Panc1 (cell line): ENCODE measurements at regions not wholly inside any gene's neighbourhood (a gene's known extent, or its start where the extent isn't known, plus 50 kb on each side); places are given as distances from the start of the nearest gene placed in this dataset.

ENCODE experiments used
- ATAC-seq: fragments of 200-7000 bp; cut with Tn5 transposase; 2 replicates; pipeline ENCODE4 v1.9.1; 2020; ENCODE audit warnings: mild to moderate bottlenecking, moderate library complexity
- BruUV-seq: library from RNA; stranded (reverse); fragments of 400-500 nt; replicated peaks from 2 replicates; lab custom pipeline; 2021; lab: Mats Ljungman, UMichigan
- CTCF ChIA-PET: fragments of 300-600 bp; sonication (Branson Sonifier 250); formaldehyde crosslinking; loops from one replicate; lab custom pipeline; 2022; ENCODE audit warnings: antibody characterized with exemption; lab: Charles Lee
- POLR2A ChIA-PET: fragments of 300-600 bp; sonication (Branson Sonifier 250); formaldehyde crosslinking; loops from one replicate; lab custom pipeline; 2022; ENCODE audit warnings: antibody characterized with exemption; lab: Charles Lee
- DNase-seq: peaks from one replicate; pipeline ENCODE4 v3.0.0-alpha.2; 2010; ENCODE audit warnings: low read depth, low spot score
- H3K27ac ChIP-seq: 2 replicates; pipeline ENCODE4 v1.5.1; 2011; ENCODE audit warnings: mild to moderate bottlenecking, low read length, inconsistent platforms
- H3K27me3 ChIP-seq: fragments of 200-500 bp; sonication (Bioruptor generic); 2 replicates; pipeline ENCODE4 v1.6.0; 2014; ENCODE audit warnings: low read length, inconsistent platforms; ENCODE audit not compliant: control insufficient read depth, insufficient read depth
- H3K36me3 ChIP-seq: fragments of 200-500 bp; sonication (Bioruptor generic); 2 replicates; pipeline ENCODE4 v1.5.1; 2014; ENCODE audit warnings: inconsistent platforms, mild to moderate bottlenecking, low read length, moderate library complexity; ENCODE audit not compliant: control insufficient read depth, insufficient read depth
- H3K4me1 ChIP-seq: 2 replicates; pipeline ENCODE4 v1.5.1; 2011; ENCODE audit warnings: inconsistent platforms, mild to moderate bottlenecking, low read length, moderate library complexity; ENCODE audit not compliant: control insufficient read depth, insufficient read depth
- H3K4me3 ChIP-seq, 2 experiments: 2 replicates each; pipeline ENCODE4 v1.5.1; 2011 to 2012; ENCODE audit warnings: low read depth in 2 of 2, low read length in 2 of 2, mild to moderate bottlenecking in 2 of 2, inconsistent platforms in 1 of 2, moderate library complexity in 1 of 2
- H3K9me3 ChIP-seq: fragments of 200-500 bp; sonication (Bioruptor generic); 2 replicates; pipeline ENCODE4 v1.5.1; 2014; ENCODE audit warnings: low read depth, mild to moderate bottlenecking, inconsistent platforms, low read length, moderate library complexity; ENCODE audit not compliant: control insufficient read depth, insufficient read depth
- CTCF ChIP-seq: fragments of 450-650 bp; IDR thresholded peaks from 2 replicates; pipeline ENCODE4 v1.5.1; 2017; ENCODE audit warnings: mild to moderate bottlenecking
- POLR2AphosphoS5 ChIP-seq: IDR thresholded peaks from 2 replicates; pipeline ENCODE4 v1.6.1; 2012; ENCODE audit warnings: mild to moderate bottlenecking, low read depth, low read length, moderate library complexity
- REST ChIP-seq, 2 experiments: IDR thresholded peaks; 2 replicates each; pipeline ENCODE4 v1.6.1; 2011 to 2012; ENCODE audit warnings: low read depth in 2 of 2, control low read depth in 1 of 2, low read length in 1 of 2, mild to moderate bottlenecking in 1 of 2, moderate library complexity in 1 of 2; ENCODE audit not compliant: insufficient read depth in 1 of 2
- SIN3A ChIP-seq: IDR thresholded peaks from 2 replicates; pipeline ENCODE4 v1.6.1; 2012; ENCODE audit warnings: low read depth, mild to moderate bottlenecking, low read length, moderate library complexity, borderline replicate concordance; ENCODE audit not compliant: insufficient read depth
- TCF7L2 ChIP-seq: IDR thresholded peaks from 2 replicates; pipeline ENCODE4 v1.6.1; 2011; ENCODE audit warnings: mild to moderate bottlenecking, low read depth, low read length, inconsistent platforms
- in situ Hi-C: cut with HindIII; loops from 2 replicates; pipeline ENCODE4 v1.10.0; 2016; ENCODE audit warnings: low sequenced_read_pairs, low pct_unique_long_range_greater_than_20kb
- intact Hi-C: fragments of 100-400 bp; cut with micrococcal nuclease; formaldehyde crosslinking; loops from one replicate; pipeline ENCODE4 v1.10.0; 2022; ENCODE audit not compliant: unreplicated experiment

- no peak for TF ChIP-seq REST (IDR thresholded peaks at IDR 0.05; ENCODE audit: insufficient read depth in 1 of 2, low read depth in 2 of 2, low read length in 1 of 2)
- no peak for TF ChIP-seq POLR2AphosphoS5
- TF ChIP-seq TCF7L2 = no peak
- TF ChIP-seq SIN3A = no peak
- no peak for TF ChIP-seq CTCF
- Histone ChIP-seq H3K27ac (no peak overlapping the region), H3K4me3 (no peak overlapping the region), H3K36me3 (no peaks in the 10 kb centered on the region), H3K9me3 (no peaks in the 10 kb centered on the region), H3K4me1 (no peaks in the 10 kb centered on the region), H3K27me3 (no peaks in the 10 kb centered on the region)
- ChIA-PET POLR2A (no interaction called here), CTCF (no interaction called here)
- no peak for ATAC-seq
- intact Hi-C loops = no loop called here
- BruUV-seq = no TSS peak
- DNase-seq = no peak
- in situ Hi-C loops = no loop called here
Measured at GRCh38 chr11:23611726-23612125, 751.5 kb upstream of the CCDC179 start.

- no TSS peak for BruUV-seq
- ChIA-PET POLR2A (no interaction called here), CTCF (no interaction called here)
- no peak for DNase-seq
- no peak overlapping the region for H3K4me3 ChIP-seq
- no peaks in the 10 kb centered on the region for H3K4me1 ChIP-seq
- no peaks in the 10 kb centered on the region for H3K9me3 ChIP-seq
- no peak for TF ChIP-seq TCF7L2
- TF ChIP-seq POLR2AphosphoS5 = no peak
- TF ChIP-seq SIN3A = no peak
- TF ChIP-seq REST (IDR thresholded peaks at IDR 0.05; ENCODE audit: insufficient read depth in 1 of 2, low read depth in 2 of 2, low read length in 1 of 2) = no peak
- no peak for TF ChIP-seq CTCF
- in situ Hi-C loops = no loop called here
- no peak overlapping the region for H3K27ac ChIP-seq
- intact Hi-C loops = no loop called here
- no peaks in the 10 kb centered on the region for H3K36me3 ChIP-seq
- ATAC-seq = no peak
- no peaks in the 10 kb centered on the region for H3K27me3 ChIP-seq
Measured at GRCh38 chr11:23620617-23621016, 760.3 kb upstream of the CCDC179 start.
